Thyroid gland (tissue), 4 donors: ENCODE measurements at regions not wholly inside any gene's neighbourhood (a gene's known extent, or its start where the extent isn't known, plus 50 kb on each side); places are given as distances from the start of the nearest gene placed in this dataset.

Experiments
- POLR2A ChIP-seq, 2 donors: fragments of 450-650 bp; IDR thresholded peaks; one replicate each; pipeline ENCODE4 v1.6.1; 2017; ENCODE audit warnings: antibody characterized with exemption in 2 of 2, mild to moderate bottlenecking in 2 of 2, moderate library complexity in 1 of 2
- TF ChIP-seq, protein P1 (sequence below), 6 experiments: fragments of 200-600 bp in 3 of 6; fragments of 450-650 bp in 3 of 6; sonication (generic) in 3 of 6; IDR thresholded peaks; one replicate each; pipeline ENCODE4 v1.5.1; 2016 to 2019; ENCODE audit warnings: antibody characterized with exemption in 6 of 6, mild to moderate bottlenecking in 2 of 6, inconsistent platforms in 1 of 6, moderate library complexity in 1 of 6

DNA sequence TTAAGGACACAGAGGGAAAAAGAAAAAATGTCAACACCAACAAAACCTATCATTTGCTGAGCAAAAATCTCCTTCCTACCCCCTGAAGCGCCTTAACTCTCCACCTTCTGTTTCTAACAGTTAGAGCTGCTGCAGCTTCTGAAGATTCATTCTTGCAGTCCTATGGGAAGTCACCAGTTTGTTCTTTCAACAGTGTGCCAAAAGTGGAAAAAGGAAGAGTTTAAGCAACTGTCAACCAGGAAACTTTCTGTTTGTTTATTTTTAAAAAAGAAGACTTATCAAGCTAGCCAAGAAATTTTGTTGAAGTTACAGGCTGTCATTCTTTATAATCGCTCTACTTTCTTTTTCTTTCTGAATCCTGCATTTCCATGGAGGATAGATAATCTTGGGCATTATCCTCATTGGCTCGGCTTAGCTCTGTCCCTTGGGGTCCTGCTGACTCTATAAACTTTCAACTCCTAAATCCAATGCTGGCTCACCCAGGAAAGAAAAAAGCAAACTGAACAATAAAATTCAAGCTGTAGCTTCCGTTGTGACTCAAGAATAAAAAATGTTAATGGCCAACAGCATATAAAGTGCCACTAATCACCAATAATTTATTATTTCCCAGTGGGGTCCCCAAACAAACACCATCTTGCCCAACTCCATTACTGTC lies 172.8 kb upstream of the CITED2 start:
- TF ChIP-seq, protein P1, sequence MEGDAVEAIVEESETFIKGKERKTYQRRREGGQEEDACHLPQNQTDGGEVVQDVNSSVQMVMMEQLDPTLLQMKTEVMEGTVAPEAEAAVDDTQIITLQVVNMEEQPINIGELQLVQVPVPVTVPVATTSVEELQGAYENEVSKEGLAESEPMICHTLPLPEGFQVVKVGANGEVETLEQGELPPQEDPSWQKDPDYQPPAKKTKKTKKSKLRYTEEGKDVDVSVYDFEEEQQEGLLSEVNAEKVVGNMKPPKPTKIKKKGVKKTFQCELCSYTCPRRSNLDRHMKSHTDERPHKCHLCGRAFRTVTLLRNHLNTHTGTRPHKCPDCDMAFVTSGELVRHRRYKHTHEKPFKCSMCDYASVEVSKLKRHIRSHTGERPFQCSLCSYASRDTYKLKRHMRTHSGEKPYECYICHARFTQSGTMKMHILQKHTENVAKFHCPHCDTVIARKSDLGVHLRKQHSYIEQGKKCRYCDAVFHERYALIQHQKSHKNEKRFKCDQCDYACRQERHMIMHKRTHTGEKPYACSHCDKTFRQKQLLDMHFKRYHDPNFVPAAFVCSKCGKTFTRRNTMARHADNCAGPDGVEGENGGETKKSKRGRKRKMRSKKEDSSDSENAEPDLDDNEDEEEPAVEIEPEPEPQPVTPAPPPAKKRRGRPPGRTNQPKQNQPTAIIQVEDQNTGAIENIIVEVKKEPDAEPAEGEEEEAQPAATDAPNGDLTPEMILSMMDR (IDR thresholded peaks at IDR 0.05), result no peak
- TF ChIP-seq POLR2A (IDR thresholded peaks at IDR 0.05), result no peak
